ENCODE measurements at regions not wholly inside any gene's neighbourhood (a gene's known extent, or its start where the extent isn't known, plus 50 kb on each side); places are given as distances from the start of the nearest gene placed in this dataset.

DNA sequence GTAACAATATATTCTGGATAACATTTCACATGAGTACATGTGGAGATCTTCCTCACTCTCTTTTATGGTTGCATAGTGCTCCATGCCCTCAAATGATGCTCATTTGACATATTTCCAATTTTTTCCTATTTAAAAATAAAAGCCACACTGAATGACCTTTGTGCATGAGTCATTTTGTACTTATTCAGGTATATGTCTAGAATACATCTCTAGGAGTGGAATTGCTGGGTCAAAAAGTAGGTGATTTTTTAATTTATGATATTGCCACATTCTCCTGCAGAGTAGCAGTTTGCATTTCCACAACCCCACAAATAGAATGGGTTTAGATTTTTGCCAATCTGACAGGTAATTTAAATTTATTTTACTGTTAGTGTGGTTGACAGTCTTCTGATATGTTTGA is 104.8 kb downstream of the RPAP3 start:
- H3K27me3 ChIP-seq = no peaks in the 10 kb centered on the region
- no peak overlapping the region for H3K4me3 ChIP-seq
- no peak for DNase-seq (ENCODE audit: low spot score in 2 of 2)
- H3K27ac ChIP-seq = no peak overlapping the region
- H3K9me3 ChIP-seq = no peaks in the 10 kb centered on the region
- intact Hi-C loops (cut with DNase I) = no loop called here
- no peaks in the 10 kb centered on the region for H3K4me1 ChIP-seq
- H3K36me3 ChIP-seq = no peaks in the 10 kb centered on the region
- TF ChIP-seq, protein P1, sequence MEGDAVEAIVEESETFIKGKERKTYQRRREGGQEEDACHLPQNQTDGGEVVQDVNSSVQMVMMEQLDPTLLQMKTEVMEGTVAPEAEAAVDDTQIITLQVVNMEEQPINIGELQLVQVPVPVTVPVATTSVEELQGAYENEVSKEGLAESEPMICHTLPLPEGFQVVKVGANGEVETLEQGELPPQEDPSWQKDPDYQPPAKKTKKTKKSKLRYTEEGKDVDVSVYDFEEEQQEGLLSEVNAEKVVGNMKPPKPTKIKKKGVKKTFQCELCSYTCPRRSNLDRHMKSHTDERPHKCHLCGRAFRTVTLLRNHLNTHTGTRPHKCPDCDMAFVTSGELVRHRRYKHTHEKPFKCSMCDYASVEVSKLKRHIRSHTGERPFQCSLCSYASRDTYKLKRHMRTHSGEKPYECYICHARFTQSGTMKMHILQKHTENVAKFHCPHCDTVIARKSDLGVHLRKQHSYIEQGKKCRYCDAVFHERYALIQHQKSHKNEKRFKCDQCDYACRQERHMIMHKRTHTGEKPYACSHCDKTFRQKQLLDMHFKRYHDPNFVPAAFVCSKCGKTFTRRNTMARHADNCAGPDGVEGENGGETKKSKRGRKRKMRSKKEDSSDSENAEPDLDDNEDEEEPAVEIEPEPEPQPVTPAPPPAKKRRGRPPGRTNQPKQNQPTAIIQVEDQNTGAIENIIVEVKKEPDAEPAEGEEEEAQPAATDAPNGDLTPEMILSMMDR (IDR thresholded peaks at IDR 0.05) = no peak

GRCh38 chr12:47591795-47592194 is 114.0 kb downstream of the RPAP3 start:
- TF ChIP-seq, protein P1 (IDR thresholded peaks at IDR 0.05) = no peak

GRCh38 chr12:47591361-47591791 is 114.5 kb downstream of the RPAP3 start:
- Histone ChIP-seq H3K4me1 (no peaks in the 10 kb centered on the region), H3K27ac (no peak overlapping the region)
- intact Hi-C loops (cut with DNase I) = no loop called here

More at GRCh38 chr12:47591795-47592194, 114.0 kb downstream of the RPAP3 start:
- H3K4me1 ChIP-seq = no peaks in the 10 kb centered on the region
- DNase-seq (ENCODE audit: low spot score in 2 of 2) = no peak
- intact Hi-C loops (cut with DNase I) = no loop called here
- H3K9me3 ChIP-seq = no peaks in the 10 kb centered on the region
- no peak overlapping the region for H3K27ac ChIP-seq
- H3K36me3 ChIP-seq = no peaks in the 10 kb centered on the region
- H3K27me3 ChIP-seq = no peaks in the 10 kb centered on the region
- H3K4me3 ChIP-seq = no peak overlapping the region

DNA sequence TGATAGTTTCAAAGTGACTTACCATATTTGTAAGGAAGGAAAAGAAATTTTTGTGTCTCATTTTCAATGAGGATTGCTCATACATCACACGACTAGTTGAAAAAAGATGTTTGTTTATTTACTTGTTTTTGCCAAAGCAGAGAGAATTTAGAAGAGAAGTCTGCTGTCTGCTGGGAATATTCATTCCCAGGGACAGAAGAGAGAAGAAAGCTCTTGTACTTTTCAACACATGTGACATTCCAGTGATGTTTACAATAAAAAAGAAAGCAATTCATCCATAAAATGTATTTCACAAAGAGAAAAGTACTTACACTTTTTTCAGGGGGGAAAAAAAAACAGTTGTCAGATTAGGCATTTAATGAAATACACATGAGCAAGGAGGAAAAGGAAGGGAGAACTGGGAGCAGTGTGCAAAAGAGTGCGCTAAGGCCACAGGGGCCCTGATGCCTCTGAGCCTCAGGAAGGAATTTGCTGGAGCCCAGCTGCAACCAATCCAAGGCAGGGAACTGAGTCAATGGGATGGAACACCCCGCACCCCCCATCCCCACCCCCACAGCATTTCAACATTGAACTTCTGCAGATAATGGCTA is 115.0 kb downstream of the RPAP3 start:
- TF ChIP-seq, protein P1 (IDR thresholded peaks at IDR 0.05) = no peak
- H3K36me3 ChIP-seq = no peaks in the 10 kb centered on the region
- no peaks in the 10 kb centered on the region for H3K4me1 ChIP-seq
- no peak for DNase-seq (ENCODE audit: low spot score in 2 of 2)
- H3K4me3 ChIP-seq = no peak overlapping the region
- no peak overlapping the region for H3K27ac ChIP-seq
- intact Hi-C loops (cut with DNase I) = no loop called here
- no peaks in the 10 kb centered on the region for H3K9me3 ChIP-seq
- no peaks in the 10 kb centered on the region for H3K27me3 ChIP-seq

More at GRCh38 chr12:47591361-47591791, 114.5 kb downstream of the RPAP3 start:
- H3K36me3 ChIP-seq = no peaks in the 10 kb centered on the region
- no peak for DNase-seq (ENCODE audit: low spot score in 2 of 2)
- H3K27me3 ChIP-seq = no peaks in the 10 kb centered on the region
- no peaks in the 10 kb centered on the region for H3K9me3 ChIP-seq
- TF ChIP-seq, protein P1 (IDR thresholded peaks at IDR 0.05) = no peak
- H3K4me3 ChIP-seq = no peak overlapping the region

GRCh38 chr12:47586952-47587669 is 118.7 kb downstream of the RPAP3 start:
- no peak for DNase-seq (ENCODE audit: low spot score in 2 of 2)
- Histone ChIP-seq H3K4me1 (no peaks in the 10 kb centered on the region), H3K4me3 (no peak overlapping the region), H3K36me3 (no peaks in the 10 kb centered on the region), H3K9me3 (no peaks in the 10 kb centered on the region), H3K27me3 (no peaks in the 10 kb centered on the region), H3K27ac (no peak overlapping the region)
- TF ChIP-seq, protein P1 (IDR thresholded peaks at IDR 0.05) = no peak
- intact Hi-C loops (cut with DNase I) = no loop called here

Measured in ascending aorta (tissue), 2 donors.